Mesothelial cell of epicardium (in vitro differentiated cells): ENCODE measurements at regions not wholly inside any gene's neighbourhood (a gene's known extent, or its start where the extent isn't known, plus 50 kb on each side); places are given as distances from the start of the nearest gene placed in this dataset.

ENCODE experiments used
- DNase-seq, 2 experiments: peaks; one replicate each; pipeline ENCODE4 v3.0.0; 2021; ENCODE audit warnings: low spot score in 2 of 2; ENCODE audit not compliant: unreplicated experiment in 2 of 2
- H3K27ac Mint-ChIP-seq: 2 replicates; pipeline ENCODE4 v1.8.0; 2021; ENCODE audit warnings: mixed read lengths
- H3K27me3 Mint-ChIP-seq: 2 replicates; pipeline ENCODE4 v1.8.0; 2021; ENCODE audit warnings: low read depth, mixed read lengths
- H3K36me3 Mint-ChIP-seq: 2 replicates; pipeline ENCODE4 v1.8.0; 2021; ENCODE audit warnings: mixed read lengths
- H3K4me1 Mint-ChIP-seq: 2 replicates; pipeline ENCODE4 v1.8.0; 2021; ENCODE audit warnings: mixed read lengths
- H3K4me3 Mint-ChIP-seq: 2 replicates; pipeline ENCODE4 v1.8.0; 2021; ENCODE audit warnings: mild to moderate bottlenecking, moderate library complexity, mixed read lengths
- H3K9me3 Mint-ChIP-seq: 2 replicates; pipeline ENCODE4 v1.8.0; 2021; ENCODE audit warnings: mixed read lengths
- TF ChIP-seq, protein P1 (sequence below): fragments of 200-600 bp; sonication (generic); IDR thresholded peaks from one replicate; pipeline ENCODE4 v1.5.0; 2021; ENCODE audit warnings: antibody characterized with exemption; ENCODE audit not compliant: unreplicated experiment

DNA sequence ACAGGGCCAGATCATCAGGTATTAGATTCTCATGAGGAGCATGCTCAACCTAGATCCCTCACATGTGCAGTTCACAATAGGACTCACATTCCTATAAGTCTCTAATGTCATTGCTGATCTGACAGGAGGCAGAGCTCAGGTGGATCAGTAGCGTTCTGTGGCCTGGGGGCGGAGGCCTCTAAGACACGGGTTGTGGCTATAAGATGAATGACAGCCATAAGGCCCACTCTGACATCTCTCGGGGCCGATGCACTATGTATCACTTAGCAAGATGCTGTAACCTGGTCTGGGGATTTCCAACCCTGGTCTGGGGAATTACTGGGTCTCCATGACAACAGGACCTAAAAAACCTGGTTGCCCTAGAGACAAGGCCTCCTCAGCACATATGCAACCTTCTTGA lies 932.7 kb downstream of the TBC1D22A start:
- TF ChIP-seq, protein P1, sequence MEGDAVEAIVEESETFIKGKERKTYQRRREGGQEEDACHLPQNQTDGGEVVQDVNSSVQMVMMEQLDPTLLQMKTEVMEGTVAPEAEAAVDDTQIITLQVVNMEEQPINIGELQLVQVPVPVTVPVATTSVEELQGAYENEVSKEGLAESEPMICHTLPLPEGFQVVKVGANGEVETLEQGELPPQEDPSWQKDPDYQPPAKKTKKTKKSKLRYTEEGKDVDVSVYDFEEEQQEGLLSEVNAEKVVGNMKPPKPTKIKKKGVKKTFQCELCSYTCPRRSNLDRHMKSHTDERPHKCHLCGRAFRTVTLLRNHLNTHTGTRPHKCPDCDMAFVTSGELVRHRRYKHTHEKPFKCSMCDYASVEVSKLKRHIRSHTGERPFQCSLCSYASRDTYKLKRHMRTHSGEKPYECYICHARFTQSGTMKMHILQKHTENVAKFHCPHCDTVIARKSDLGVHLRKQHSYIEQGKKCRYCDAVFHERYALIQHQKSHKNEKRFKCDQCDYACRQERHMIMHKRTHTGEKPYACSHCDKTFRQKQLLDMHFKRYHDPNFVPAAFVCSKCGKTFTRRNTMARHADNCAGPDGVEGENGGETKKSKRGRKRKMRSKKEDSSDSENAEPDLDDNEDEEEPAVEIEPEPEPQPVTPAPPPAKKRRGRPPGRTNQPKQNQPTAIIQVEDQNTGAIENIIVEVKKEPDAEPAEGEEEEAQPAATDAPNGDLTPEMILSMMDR: no peak
- no peak for DNase-seq
- Mint-ChIP-seq H3K36me3 (no peaks in the 10 kb centered on the region), H3K9me3 (peaks cover 8% of the 10 kb centered on the region), H3K4me1 (no peaks in the 10 kb centered on the region), H3K27me3 (no peaks in the 10 kb centered on the region), H3K4me3 (no peak overlapping the region), H3K27ac (no peak overlapping the region)

DNA sequence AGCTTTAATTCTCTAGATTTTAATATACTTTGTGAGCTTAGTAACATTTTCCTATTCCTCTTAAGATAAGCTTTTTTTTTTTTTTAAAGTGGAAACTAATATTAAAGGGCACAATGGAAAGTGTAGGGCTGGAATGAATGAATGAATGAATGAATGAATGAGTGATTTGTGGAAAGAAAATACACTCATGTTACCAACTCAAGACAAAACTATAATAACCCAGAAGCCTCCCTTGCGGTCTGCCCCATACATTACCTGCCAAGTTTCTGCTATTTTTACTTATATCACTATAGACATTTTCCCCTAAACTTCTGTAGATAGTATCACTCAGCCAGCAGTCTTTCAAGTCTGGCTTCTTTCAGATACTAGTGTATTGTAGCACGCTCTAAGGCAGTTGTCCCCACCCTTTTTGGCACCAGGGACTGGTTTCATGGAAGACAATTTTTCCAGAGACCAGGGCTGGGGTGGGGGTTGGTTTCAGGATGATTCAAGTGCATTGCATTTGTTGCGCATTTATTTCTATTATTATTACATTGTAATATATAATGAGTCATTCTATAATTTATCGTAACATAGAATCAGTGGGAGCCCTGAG lies 932.2 kb downstream of the TBC1D22A start:
- no peak for DNase-seq
- Mint-ChIP-seq H3K27ac (no peak overlapping the region), H3K9me3 (peaks cover 9% of the 10 kb centered on the region), H3K36me3 (no peaks in the 10 kb centered on the region), H3K27me3 (no peaks in the 10 kb centered on the region), H3K4me3 (no peak overlapping the region), H3K4me1 (no peaks in the 10 kb centered on the region)
- TF ChIP-seq, protein P1: no peak

- TF ChIP-seq, protein P1: no peak
- peaks cover 9% of the 10 kb centered on the region for H3K9me3 Mint-ChIP-seq
- H3K36me3 Mint-ChIP-seq: no peaks in the 10 kb centered on the region
- H3K4me3 Mint-ChIP-seq: no peak overlapping the region
- no peaks in the 10 kb centered on the region for H3K4me1 Mint-ChIP-seq
- DNase-seq: no peak
- no peaks in the 10 kb centered on the region for H3K27me3 Mint-ChIP-seq
- no peak overlapping the region for H3K27ac Mint-ChIP-seq
Observed at GRCh38 chr22:47693606-47694005, 931.2 kb downstream of the TBC1D22A start.

DNA sequence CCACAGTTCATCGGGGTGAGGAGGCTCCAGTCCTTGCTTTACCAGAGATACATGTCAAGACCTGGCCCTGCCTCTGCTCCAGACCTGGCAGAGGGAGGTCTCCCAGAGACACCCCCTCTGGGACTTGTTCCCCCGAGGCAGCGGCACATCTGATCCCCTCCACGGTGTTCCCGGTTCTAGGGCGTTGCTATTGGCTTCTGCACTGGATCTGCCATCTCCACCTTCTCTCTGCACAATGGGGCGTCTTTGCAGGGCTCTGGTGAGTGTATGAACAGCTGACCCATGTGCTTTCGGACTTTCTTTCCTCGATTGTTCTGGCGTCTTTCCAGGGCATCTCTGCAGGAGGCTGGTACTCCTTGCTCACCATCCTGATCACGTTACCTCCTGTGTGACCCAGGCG lies 930.4 kb downstream of the TBC1D22A start:
- H3K36me3 Mint-ChIP-seq: no peaks in the 10 kb centered on the region
- H3K4me3 Mint-ChIP-seq: no peak overlapping the region
- H3K27ac Mint-ChIP-seq: no peak overlapping the region
- no peak for DNase-seq
- H3K9me3 Mint-ChIP-seq: peaks cover 13% of the 10 kb centered on the region
- TF ChIP-seq, protein P1: no peak
- no peaks in the 10 kb centered on the region for H3K4me1 Mint-ChIP-seq
- no peaks in the 10 kb centered on the region for H3K27me3 Mint-ChIP-seq

- H3K27ac Mint-ChIP-seq: no peak overlapping the region
- no peaks in the 10 kb centered on the region for H3K27me3 Mint-ChIP-seq
- no peaks in the 10 kb centered on the region for H3K36me3 Mint-ChIP-seq
Observed at GRCh38 chr22:47691152-47691895, 928.9 kb downstream of the TBC1D22A start.

More at GRCh38 chr22:47691152-47691895, 928.9 kb downstream of the TBC1D22A start:
- Mint-ChIP-seq H3K4me3 (no peak overlapping the region), H3K4me1 (no peaks in the 10 kb centered on the region), H3K9me3 (peaks cover 18% of the 10 kb centered on the region)
- DNase-seq: no peak
- TF ChIP-seq, protein P1: no peak
